ENCODE measurements at regions not wholly inside any gene's neighbourhood (a gene's known extent, or its start where the extent isn't known, plus 50 kb on each side); places are given as distances from the start of the nearest gene placed in this dataset.

DNA sequence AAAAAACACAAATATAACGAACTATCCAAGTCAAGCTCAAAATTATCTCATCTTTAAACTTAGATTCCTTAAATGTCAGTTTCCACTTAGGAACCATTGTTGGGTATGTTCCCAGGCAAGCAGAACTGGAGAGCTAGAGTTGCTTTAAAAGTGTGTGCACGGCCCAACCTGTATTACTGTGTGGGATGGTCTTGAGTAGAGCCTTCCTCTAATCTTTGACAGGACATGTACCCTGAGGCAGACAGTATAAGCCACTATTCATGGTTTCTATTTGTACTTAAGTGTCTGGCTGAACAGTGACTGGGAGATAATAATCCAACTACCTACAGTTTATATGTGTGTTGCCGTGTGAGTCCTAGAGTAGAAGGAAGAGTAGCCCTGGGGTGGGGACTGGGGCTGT lies 239.7 kb downstream of the GPD2 start:
- TF ChIP-seq ZFP30 (CRISPR knock-in tag; IDR thresholded peaks at IDR 0.05) (no peak), ISL1 (CRISPR knock-in tag; IDR thresholded peaks at IDR 0.05) (no peak), TCF4 (CRISPR knock-in tag; IDR thresholded peaks at IDR 0.05; ENCODE audit: borderline replicate concordance) (no peak), POU6F1 (CRISPR knock-in tag; IDR thresholded peaks at IDR 0.05; ENCODE audit: borderline replicate concordance, low read depth) (no peak), ZFP3 (CRISPR knock-in tag; IDR thresholded peaks at IDR 0.05) (no peak), OSR1 (CRISPR knock-in tag; IDR thresholded peaks at IDR 0.05) (no peak), ZNF8 (CRISPR knock-in tag; IDR thresholded peaks at IDR 0.05) (no peak), GLIS3 (CRISPR knock-in tag; IDR thresholded peaks at IDR 0.05) (no peak), CSDC2 (CRISPR knock-in tag; IDR thresholded peaks at IDR 0.05) (no peak), ESRRG (CRISPR knock-in tag; IDR thresholded peaks at IDR 0.05) (no peak), TOX (CRISPR knock-in tag; IDR thresholded peaks at IDR 0.05; ENCODE audit: borderline replicate concordance) (no peak), ZNF70 (CRISPR knock-in tag; IDR thresholded peaks at IDR 0.05) (no peak), BACH2 (CRISPR knock-in tag; IDR thresholded peaks at IDR 0.05; ENCODE audit: borderline replicate concordance) (no peak)
- TF ChIP-seq, protein P1, sequence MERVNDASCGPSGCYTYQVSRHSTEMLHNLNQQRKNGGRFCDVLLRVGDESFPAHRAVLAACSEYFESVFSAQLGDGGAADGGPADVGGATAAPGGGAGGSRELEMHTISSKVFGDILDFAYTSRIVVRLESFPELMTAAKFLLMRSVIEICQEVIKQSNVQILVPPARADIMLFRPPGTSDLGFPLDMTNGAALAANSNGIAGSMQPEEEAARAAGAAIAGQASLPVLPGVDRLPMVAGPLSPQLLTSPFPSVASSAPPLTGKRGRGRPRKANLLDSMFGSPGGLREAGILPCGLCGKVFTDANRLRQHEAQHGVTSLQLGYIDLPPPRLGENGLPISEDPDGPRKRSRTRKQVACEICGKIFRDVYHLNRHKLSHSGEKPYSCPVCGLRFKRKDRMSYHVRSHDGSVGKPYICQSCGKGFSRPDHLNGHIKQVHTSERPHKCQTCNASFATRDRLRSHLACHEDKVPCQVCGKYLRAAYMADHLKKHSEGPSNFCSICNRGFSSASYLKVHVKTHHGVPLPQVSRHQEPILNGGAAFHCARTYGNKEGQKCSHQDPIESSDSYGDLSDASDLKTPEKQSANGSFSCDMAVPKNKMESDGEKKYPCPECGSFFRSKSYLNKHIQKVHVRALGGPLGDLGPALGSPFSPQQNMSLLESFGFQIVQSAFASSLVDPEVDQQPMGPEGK (CRISPR knock-in tag; IDR thresholded peaks at IDR 0.05; ENCODE audit: borderline replicate concordance) = no peak
- TF ChIP-seq, protein P2, sequence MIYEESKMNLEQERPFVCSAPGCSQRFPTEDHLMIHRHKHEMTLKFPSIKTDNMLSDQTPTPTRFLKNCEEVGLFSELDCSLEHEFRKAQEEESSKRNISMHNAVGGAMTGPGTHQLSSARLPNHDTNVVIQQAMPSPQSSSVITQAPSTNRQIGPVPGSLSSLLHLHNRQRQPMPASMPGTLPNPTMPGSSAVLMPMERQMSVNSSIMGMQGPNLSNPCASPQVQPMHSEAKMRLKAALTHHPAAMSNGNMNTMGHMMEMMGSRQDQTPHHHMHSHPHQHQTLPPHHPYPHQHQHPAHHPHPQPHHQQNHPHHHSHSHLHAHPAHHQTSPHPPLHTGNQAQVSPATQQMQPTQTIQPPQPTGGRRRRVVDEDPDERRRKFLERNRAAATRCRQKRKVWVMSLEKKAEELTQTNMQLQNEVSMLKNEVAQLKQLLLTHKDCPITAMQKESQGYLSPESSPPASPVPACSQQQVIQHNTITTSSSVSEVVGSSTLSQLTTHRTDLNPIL (CRISPR knock-in tag; IDR thresholded peaks at IDR 0.05; ENCODE audit: low read depth) = no peak
- no peak for ATAC-seq

DNA sequence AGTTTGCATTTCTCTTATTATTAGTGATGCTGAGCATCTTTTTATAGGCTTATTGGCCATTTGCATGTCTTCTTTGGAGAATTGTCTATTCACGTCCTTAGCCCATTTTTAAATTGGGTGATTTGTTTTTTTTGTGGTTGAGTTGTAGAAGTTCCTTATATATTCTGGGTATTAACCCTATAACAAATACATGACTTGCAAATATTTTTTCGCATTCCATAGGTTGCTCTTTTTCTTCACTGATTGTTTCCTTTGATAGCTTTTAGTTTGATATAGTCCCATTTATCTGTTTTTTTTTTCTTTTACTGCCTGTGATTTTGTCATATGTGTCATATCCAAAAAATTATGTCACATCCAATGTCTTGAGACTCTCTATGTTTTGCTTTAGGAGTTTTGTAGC lies 243.6 kb downstream of the GPD2 start:
- no peak for ATAC-seq

More for the DNA sequence above, 243.6 kb downstream of the GPD2 start:
- TF ChIP-seq ARNTL (CRISPR knock-in tag; IDR thresholded peaks at IDR 0.05; ENCODE audit: borderline replicate concordance, low read depth) = no peak
- TF ChIP-seq SNAI2 (CRISPR knock-in tag; IDR thresholded peaks at IDR 0.05) = no peak
- TF ChIP-seq CSDC2 (CRISPR knock-in tag; IDR thresholded peaks at IDR 0.05) = no peak
- TF ChIP-seq TOX (CRISPR knock-in tag; IDR thresholded peaks at IDR 0.05; ENCODE audit: borderline replicate concordance) = no peak
- TF ChIP-seq ESRRG (CRISPR knock-in tag; IDR thresholded peaks at IDR 0.05) = no peak
- no peak for TF ChIP-seq GLIS3 (CRISPR knock-in tag; IDR thresholded peaks at IDR 0.05)
- no peak for TF ChIP-seq TCF4 (CRISPR knock-in tag; IDR thresholded peaks at IDR 0.05; ENCODE audit: borderline replicate concordance)
- TF ChIP-seq, protein P3, sequence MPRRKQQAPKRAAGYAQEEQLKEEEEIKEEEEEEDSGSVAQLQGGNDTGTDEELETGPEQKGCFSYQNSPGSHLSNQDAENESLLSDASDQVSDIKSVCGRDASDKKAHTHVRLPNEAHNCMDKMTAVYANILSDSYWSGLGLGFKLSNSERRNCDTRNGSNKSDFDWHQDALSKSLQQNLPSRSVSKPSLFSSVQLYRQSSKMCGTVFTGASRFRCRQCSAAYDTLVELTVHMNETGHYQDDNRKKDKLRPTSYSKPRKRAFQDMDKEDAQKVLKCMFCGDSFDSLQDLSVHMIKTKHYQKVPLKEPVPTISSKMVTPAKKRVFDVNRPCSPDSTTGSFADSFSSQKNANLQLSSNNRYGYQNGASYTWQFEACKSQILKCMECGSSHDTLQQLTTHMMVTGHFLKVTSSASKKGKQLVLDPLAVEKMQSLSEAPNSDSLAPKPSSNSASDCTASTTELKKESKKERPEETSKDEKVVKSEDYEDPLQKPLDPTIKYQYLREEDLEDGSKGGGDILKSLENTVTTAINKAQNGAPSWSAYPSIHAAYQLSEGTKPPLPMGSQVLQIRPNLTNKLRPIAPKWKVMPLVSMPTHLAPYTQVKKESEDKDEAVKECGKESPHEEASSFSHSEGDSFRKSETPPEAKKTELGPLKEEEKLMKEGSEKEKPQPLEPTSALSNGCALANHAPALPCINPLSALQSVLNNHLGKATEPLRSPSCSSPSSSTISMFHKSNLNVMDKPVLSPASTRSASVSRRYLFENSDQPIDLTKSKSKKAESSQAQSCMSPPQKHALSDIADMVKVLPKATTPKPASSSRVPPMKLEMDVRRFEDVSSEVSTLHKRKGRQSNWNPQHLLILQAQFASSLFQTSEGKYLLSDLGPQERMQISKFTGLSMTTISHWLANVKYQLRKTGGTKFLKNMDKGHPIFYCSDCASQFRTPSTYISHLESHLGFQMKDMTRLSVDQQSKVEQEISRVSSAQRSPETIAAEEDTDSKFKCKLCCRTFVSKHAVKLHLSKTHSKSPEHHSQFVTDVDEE (CRISPR knock-in tag; IDR thresholded peaks at IDR 0.05) = no peak
- TF ChIP-seq ZNF565 (CRISPR knock-in tag; conservative IDR thresholded peaks at IDR 0.05; ENCODE audit: low read depth) = no peak
- TF ChIP-seq, protein P2 (CRISPR knock-in tag; IDR thresholded peaks at IDR 0.05; ENCODE audit: low read depth) = no peak
- no peak for TF ChIP-seq ZC3H10 (CRISPR knock-in tag; IDR thresholded peaks at IDR 0.05)
- TF ChIP-seq BACH2 (CRISPR knock-in tag; IDR thresholded peaks at IDR 0.05; ENCODE audit: borderline replicate concordance) = no peak
- TF ChIP-seq OSR1 (CRISPR knock-in tag; IDR thresholded peaks at IDR 0.05) = no peak
- TF ChIP-seq, protein P4, sequence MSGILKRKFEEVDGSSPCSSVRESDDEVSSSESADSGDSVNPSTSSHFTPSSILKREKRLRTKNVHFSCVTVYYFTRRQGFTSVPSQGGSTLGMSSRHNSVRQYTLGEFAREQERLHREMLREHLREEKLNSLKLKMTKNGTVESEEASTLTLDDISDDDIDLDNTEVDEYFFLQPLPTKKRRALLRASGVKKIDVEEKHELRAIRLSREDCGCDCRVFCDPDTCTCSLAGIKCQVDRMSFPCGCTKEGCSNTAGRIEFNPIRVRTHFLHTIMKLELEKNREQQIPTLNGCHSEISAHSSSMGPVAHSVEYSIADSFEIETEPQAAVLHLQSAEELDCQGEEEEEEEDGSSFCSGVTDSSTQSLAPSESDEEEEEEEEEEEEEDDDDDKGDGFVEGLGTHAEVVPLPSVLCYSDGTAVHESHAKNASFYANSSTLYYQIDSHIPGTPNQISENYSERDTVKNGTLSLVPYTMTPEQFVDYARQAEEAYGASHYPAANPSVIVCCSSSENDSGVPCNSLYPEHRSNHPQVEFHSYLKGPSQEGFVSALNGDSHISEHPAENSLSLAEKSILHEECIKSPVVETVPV (CRISPR knock-in tag; IDR thresholded peaks at IDR 0.05) = no peak
